ENCODE measurements at regions not wholly inside any gene's neighbourhood (a gene's known extent, or its start where the extent isn't known, plus 50 kb on each side); places are given as distances from the start of the nearest gene placed in this dataset.

DNA sequence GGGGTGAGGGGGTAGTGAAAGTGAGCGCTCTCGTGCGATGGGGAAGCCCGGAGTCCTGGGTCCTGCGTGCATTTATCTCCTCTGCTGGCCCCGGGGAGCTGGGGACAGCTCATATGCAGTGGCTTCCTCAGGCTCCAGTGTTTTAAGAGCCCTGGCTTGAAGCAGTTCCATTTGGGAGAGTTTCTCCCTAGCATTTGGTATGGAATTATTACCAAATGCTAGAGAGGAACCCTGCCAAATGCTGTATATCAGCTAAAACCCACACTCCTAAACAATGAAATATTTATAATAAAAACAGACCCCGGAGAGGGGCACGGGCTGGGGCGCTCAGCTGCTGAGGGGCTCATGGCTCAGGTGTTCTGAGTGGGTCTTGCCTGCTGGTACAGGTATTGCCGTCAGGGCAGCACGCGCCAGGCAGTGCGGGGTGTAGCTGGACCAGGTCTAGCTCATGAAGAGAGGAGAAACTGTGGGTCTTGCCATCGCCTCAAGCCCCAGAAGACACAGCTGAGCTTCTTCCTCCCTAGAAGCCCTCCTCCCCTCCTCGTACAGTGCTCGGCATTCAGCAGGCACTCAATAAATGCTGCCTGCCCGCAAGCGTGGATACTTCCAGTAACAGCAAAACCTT is 163.6 kb upstream of the ZNF536 start:
- TF ChIP-seq CTCF (IDR thresholded peaks at IDR 0.05) (no peak), POLR2A (IDR thresholded peaks at IDR 0.05) (no peak)

All from thyroid gland (tissue), 4 donors.